PC-9 (cell line): ENCODE measurements at regions not wholly inside any gene's neighbourhood (a gene's known extent, or its start where the extent isn't known, plus 50 kb on each side); places are given as distances from the start of the nearest gene placed in this dataset.

Source experiments
- BruUV-seq: library from RNA; stranded (reverse); fragments of 400-500 nt; replicated peaks from 2 replicates; lab custom pipeline; 2021; lab: Mats Ljungman, UMichigan
- CTCF ChIA-PET: fragments of 300-600 bp; sonication (Branson Sonifier 250); formaldehyde crosslinking; loops from one replicate; lab custom pipeline; 2022; ENCODE audit warnings: antibody characterized with exemption; lab: Charles Lee
- POLR2A ChIA-PET: fragments of 300-600 bp; sonication (Branson Sonifier 250); formaldehyde crosslinking; loops from one replicate; lab custom pipeline; 2022; ENCODE audit warnings: antibody characterized with exemption; ENCODE audit not compliant: unreplicated experiment; lab: Charles Lee
- DNase-seq, 2 experiments: peaks; one replicate each; pipeline versions ENCODE4 v3.0.0 to v3.0.0-alpha.2; 2015 to 2022; ENCODE audit warnings: mixed read lengths in 1 of 2
- H2AFZ ChIP-seq: fragments of 200-600 bp; sonication (generic); 2 replicates; pipeline ENCODE4 v1.8.1; 2017; ENCODE audit warnings: antibody characterized with exemption
- H3F3A ChIP-seq: fragments of 200-600 bp; sonication (generic); 2 replicates; pipeline ENCODE4 v1.8.1; 2017; ENCODE audit warnings: antibody characterized with exemption, mild to moderate bottlenecking, low read depth; ENCODE audit not compliant: insufficient read depth
- H3K27ac ChIP-seq: fragments of 200-600 bp; sonication (generic); 2 replicates; pipeline ENCODE4 v1.6.1; 2016; ENCODE audit warnings: mixed run types
- H3K27me3 ChIP-seq: fragments of 200-600 bp; sonication (generic); 2 replicates; pipeline ENCODE4 v1.6.1; 2016; ENCODE audit warnings: low read depth, mixed run types; ENCODE audit not compliant: insufficient read depth
- H3K36me3 ChIP-seq: fragments of 200-600 bp; sonication (generic); 2 replicates; pipeline ENCODE4 v1.6.1; 2016; ENCODE audit warnings: low read depth, mixed run types
- H3K4me1 ChIP-seq: fragments of 200-600 bp; sonication (generic); replicated peaks from 2 replicates; pipeline ENCODE4 v1.6.1; 2016; ENCODE audit warnings: mixed run types; ENCODE audit not compliant: insufficient read depth
- H3K4me2 ChIP-seq: fragments of 200-600 bp; sonication (generic); 2 replicates; pipeline ENCODE4 v1.6.1; 2017; ENCODE audit warnings: mixed run types
- H3K4me3 ChIP-seq: fragments of 200-600 bp; sonication (generic); 2 replicates; pipeline ENCODE4 v1.6.1; 2016; ENCODE audit warnings: mixed run types
- H3K79me2 ChIP-seq: fragments of 200-600 bp; sonication (generic); 2 replicates; pipeline ENCODE4 v1.6.1; 2017; ENCODE audit warnings: low read depth, mixed run types
- H3K9me2 ChIP-seq: fragments of 200-600 bp; sonication (generic); 2 replicates; pipeline ENCODE4 v1.8.1; 2017; ENCODE audit warnings: mild to moderate bottlenecking; ENCODE audit not compliant: insufficient read depth
- H3K9me3 ChIP-seq: fragments of 200-600 bp; sonication (generic); 2 replicates; pipeline ENCODE4 v1.8.1; 2016; ENCODE audit warnings: low read depth; ENCODE audit not compliant: insufficient read depth
- H4K20me1 ChIP-seq: fragments of 200-600 bp; sonication (generic); 2 replicates; pipeline ENCODE4 v1.8.1; 2017; ENCODE audit not compliant: insufficient read depth
- CTCF ChIP-seq: fragments of 200-600 bp; sonication (generic); conservative IDR thresholded peaks from 2 replicates; pipeline ENCODE4 v1.6.1; 2017; ENCODE audit warnings: mixed run types, antibody characterized with exemption, mild to moderate bottlenecking, moderate library complexity
- EZH2 ChIP-seq: fragments of 200-600 bp; sonication (generic); IDR thresholded peaks from 2 replicates; pipeline ENCODE4 v1.8.0; 2017; ENCODE audit warnings: antibody characterized with exemption, low read depth
- intact Hi-C: fragments of 100-400 bp; cut with micrococcal nuclease; formaldehyde crosslinking; loops from one replicate; pipeline ENCODE4 v1.10.0; 2022; ENCODE audit not compliant: unreplicated experiment

GRCh38 chr10:62960416-62960815 lies 144.2 kb upstream of the EGR2 start:
- no peaks in the 10 kb centered on the region for H3F3A ChIP-seq
- no peak for TF ChIP-seq CTCF
- no peak for TF ChIP-seq EZH2
- no peaks in the 10 kb centered on the region for H3K36me3 ChIP-seq
- no peaks in the 10 kb centered on the region for H3K9me2 ChIP-seq
- no peak overlapping the region for H2AFZ ChIP-seq
- no peaks in the 10 kb centered on the region for H3K27me3 ChIP-seq
- no peaks in the 10 kb centered on the region for H4K20me1 ChIP-seq
- H3K4me1 ChIP-seq = no peaks in the 10 kb centered on the region
- ChIA-PET CTCF (no interaction called here), POLR2A (no interaction called here)
- H3K79me2 ChIP-seq = no peaks in the 10 kb centered on the region
- intact Hi-C loops = no loop called here
- H3K27ac ChIP-seq = no peak overlapping the region
- H3K9me3 ChIP-seq = 0 out of 2 replicates have a peak, but pooled peaks cover 4% of the 10 kb centered on the region
- DNase-seq = no peak
- no peak overlapping the region for H3K4me3 ChIP-seq
- H3K4me2 ChIP-seq = no peak overlapping the region
- no TSS peak for BruUV-seq

- no peak for DNase-seq
- no peaks in the 10 kb centered on the region for H3K79me2 ChIP-seq
- no peaks in the 10 kb centered on the region for H4K20me1 ChIP-seq
- H2AFZ ChIP-seq = no peak overlapping the region
- H3K9me3 ChIP-seq = 0 out of 2 replicates have a peak, but pooled peaks cover 4% of the 10 kb centered on the region
- ChIA-PET CTCF (no interaction called here), POLR2A (no interaction called here)
- H3K4me1 ChIP-seq = no peaks in the 10 kb centered on the region
- no peak overlapping the region for H3K4me3 ChIP-seq
- no peaks in the 10 kb centered on the region for H3F3A ChIP-seq
- no TSS peak for BruUV-seq
- H3K9me2 ChIP-seq = no peaks in the 10 kb centered on the region
- no peak overlapping the region for H3K27ac ChIP-seq
- no peaks in the 10 kb centered on the region for H3K36me3 ChIP-seq
- no peaks in the 10 kb centered on the region for H3K27me3 ChIP-seq
- no peak overlapping the region for H3K4me2 ChIP-seq
- TF ChIP-seq CTCF = no peak
- intact Hi-C loops = no loop called here
These were observed 143.4 kb upstream of the EGR2 start for GRCh38 chr10:62959553-62959952.

GRCh38 chr10:62958980-62959379 lies 142.8 kb upstream of the EGR2 start:
- Histone ChIP-seq H3K4me1 (no peaks in the 10 kb centered on the region), H3K79me2 (no peaks in the 10 kb centered on the region), H3K27me3 (no peaks in the 10 kb centered on the region), H3K27ac (no peak overlapping the region), H3K4me3 (no peak overlapping the region), H3K4me2 (no peak overlapping the region), H3K9me2 (no peaks in the 10 kb centered on the region), H4K20me1 (no peaks in the 10 kb centered on the region), H2AFZ (no peak overlapping the region), H3K9me3 (0 out of 2 replicates have a peak, but pooled peaks cover 4% of the 10 kb centered on the region), H3K36me3 (no peaks in the 10 kb centered on the region), H3F3A (no peaks in the 10 kb centered on the region)
- DNase-seq = no peak
- intact Hi-C loops = no loop called here
- ChIA-PET CTCF (no interaction called here), POLR2A (no interaction called here)
- BruUV-seq = no TSS peak
- TF ChIP-seq CTCF = no peak
- no peak for TF ChIP-seq EZH2
